ENCODE measurements at regions not wholly inside any gene's neighbourhood (a gene's known extent, or its start where the extent isn't known, plus 50 kb on each side); places are given as distances from the start of the nearest gene placed in this dataset.
A peak's percentile ranks its signal among the peaks of the same experiment; 100 is the strongest.

GRCh38 chr10:4691776-4692175 is 134.2 kb upstream of the AKR1E2 start:
- peaks cover 32% of the 10 kb centered on the region for H3K4me1 ChIP-seq (ENCODE audit: control insufficient read depth, extremely low read depth, insufficient read depth, low read length)
- TF ChIP-seq EZH2 (IDR thresholded peaks at IDR 0.05; ENCODE audit: low read length) = no peak
- TF ChIP-seq CTCF (optimal IDR thresholded peaks at IDR 0.05 in 1 of 3, IDR thresholded peaks at IDR 0.05 in 1 of 3, conservative IDR thresholded peaks at IDR 0.05 in 1 of 3; ENCODE audit: extremely low read depth in 1 of 3, insufficient read depth in 2 of 3, low read length in 3 of 3) = no peak
- DNase-seq (ENCODE audit: low read depth, low spot score) = no peak
- no peaks in the 10 kb centered on the region for H4K20me1 ChIP-seq (ENCODE audit: control insufficient read depth, extremely low read depth, insufficient read depth, low read length)
- peak overlapping the region; percentile 35 for H3K9ac ChIP-seq (ENCODE audit: control insufficient read depth, extremely low read depth, insufficient read depth, low read length)
- no peaks in the 10 kb centered on the region for H3K27me3 ChIP-seq (ENCODE audit: control insufficient read depth, extremely low read depth, insufficient read depth, low read length)
- H3K9me1 ChIP-seq (ENCODE audit: control insufficient read depth, extremely low read depth, insufficient read depth, low read length) = no peaks in the 10 kb centered on the region
- H3K4me2 ChIP-seq (ENCODE audit: control insufficient read depth, extremely low read depth, insufficient read depth, low read depth, low read length) = peak overlapping the region; percentile 58
- peak overlapping the region; percentile 95 for H3K27ac ChIP-seq (ENCODE audit: control insufficient read depth, insufficient read depth, low read length)
- no peaks in the 10 kb centered on the region for H3K79me2 ChIP-seq (ENCODE audit: control insufficient read depth, insufficient read depth, low read length)
- H2AFZ ChIP-seq (ENCODE audit: control insufficient read depth, low read length) = peak overlapping the region; percentile 56
- H3K4me3 ChIP-seq (ENCODE audit: control insufficient read depth in 2 of 3, extremely low read depth in 1 of 3, insufficient read depth in 2 of 3, low read depth in 1 of 3, low read length in 3 of 3) = no peak overlapping the region
- peak; percentile 91 for FAIRE-seq
- H3K9me3 ChIP-seq (ENCODE audit: control insufficient read depth, low read depth, low read length) = peaks cover 3% of the 10 kb centered on the region
- no peaks in the 10 kb centered on the region for H3K36me3 ChIP-seq (ENCODE audit: control insufficient read depth in 2 of 2, extremely low read depth in 1 of 2, insufficient read depth in 2 of 2, low read length in 2 of 2)
- dilution Hi-C loops (cut with MboI; ENCODE audit: extremely low pct_ligation_motif_present, low sequenced_read_pairs) = no loop called here

GRCh38 chr10:4691301-4691700 is 134.7 kb upstream of the AKR1E2 start:
- Histone ChIP-seq H2AFZ (ENCODE audit: control insufficient read depth, low read length) (peak overlapping the region; percentile 56), H3K4me2 (ENCODE audit: control insufficient read depth, extremely low read depth, insufficient read depth, low read depth, low read length) (peak overlapping the region; percentile 58), H3K27me3 (ENCODE audit: control insufficient read depth, extremely low read depth, insufficient read depth, low read length) (no peaks in the 10 kb centered on the region), H3K27ac (ENCODE audit: control insufficient read depth, insufficient read depth, low read length) (peak overlapping the region; percentile 95), H3K4me3 (ENCODE audit: control insufficient read depth in 2 of 3, extremely low read depth in 1 of 3, insufficient read depth in 2 of 3, low read depth in 1 of 3, low read length in 3 of 3) (no peak overlapping the region), H3K9me1 (ENCODE audit: control insufficient read depth, extremely low read depth, insufficient read depth, low read length) (no peaks in the 10 kb centered on the region), H3K79me2 (ENCODE audit: control insufficient read depth, insufficient read depth, low read length) (no peaks in the 10 kb centered on the region), H3K36me3 (ENCODE audit: control insufficient read depth in 2 of 2, extremely low read depth in 1 of 2, insufficient read depth in 2 of 2, low read length in 2 of 2) (no peaks in the 10 kb centered on the region), H3K4me1 (ENCODE audit: control insufficient read depth, extremely low read depth, insufficient read depth, low read length) (peaks cover 36% of the 10 kb centered on the region), H3K9ac (ENCODE audit: control insufficient read depth, extremely low read depth, insufficient read depth, low read length) (peak overlapping the region; percentile 35), H4K20me1 (ENCODE audit: control insufficient read depth, extremely low read depth, insufficient read depth, low read length) (no peaks in the 10 kb centered on the region), H3K9me3 (ENCODE audit: control insufficient read depth, low read depth, low read length) (peaks cover 3% of the 10 kb centered on the region)
- dilution Hi-C loops (cut with MboI; ENCODE audit: extremely low pct_ligation_motif_present, low sequenced_read_pairs) = no loop called here
- no peak for FAIRE-seq
- TF ChIP-seq EZH2 (IDR thresholded peaks at IDR 0.05; ENCODE audit: low read length) (no peak), CTCF (optimal IDR thresholded peaks at IDR 0.05 in 1 of 3, IDR thresholded peaks at IDR 0.05 in 1 of 3, conservative IDR thresholded peaks at IDR 0.05 in 1 of 3; ENCODE audit: extremely low read depth in 1 of 3, insufficient read depth in 2 of 3, low read length in 3 of 3) (no peak)
- DNase-seq (ENCODE audit: low read depth, low spot score) = no peak

Measured in keratinocyte (primary cell).